ENCODE measurements at regions not wholly inside any gene's neighbourhood (a gene's known extent, or its start where the extent isn't known, plus 50 kb on each side); places are given as distances from the start of the nearest gene placed in this dataset.

GRCh38 chr17:77687921-77688320, 270.6 kb upstream of the TNRC6C start:
- H3K27me3 ChIP-seq (replicated peaks in 2 of 5; ENCODE audit: control insufficient read depth in 4 of 5, insufficient read depth in 5 of 5, low read length in 4 of 5), result peaks cover 0 to 7% (median 0%) of the 10 kb centered on the region in 5 experiments
- no peak overlapping the region for H3K27ac ChIP-seq (ENCODE audit: insufficient read depth in 1 of 2, low read depth in 1 of 2, low read length in 2 of 2, poor library complexity in 1 of 2, severe bottlenecking in 2 of 2)
- CTCF ChIA-PET, result no interaction called here
- 99% methylated on average over 16 of the region's 16 CpGs for WGBS (ENCODE audit: insufficient coverage)
- POLR2A ChIA-PET, result no interaction called here
- H3K4me3 ChIP-seq (ENCODE audit: control insufficient read depth in 1 of 7, extremely low read depth in 1 of 7, insufficient read depth in 4 of 7, low read depth in 2 of 7, low read length in 6 of 7), result no peak overlapping the region
- H3K4me1 ChIP-seq (ENCODE audit: control extremely low read depth in 1 of 4, control insufficient read depth in 4 of 4, insufficient read depth in 4 of 4, low read length in 3 of 4), result peaks cover 0 to 31% (median 23%) of the 10 kb centered on the region in 4 experiments
- DNase-seq, result no peak
- H3K9me3 ChIP-seq (ENCODE audit: control extremely low read depth in 1 of 5, control insufficient read depth in 4 of 5, insufficient read depth in 2 of 5, low read depth in 1 of 5, low read length in 4 of 5), result no peaks in the 10 kb centered on the region
- H3K36me3 ChIP-seq (ENCODE audit: control insufficient read depth in 4 of 4, insufficient read depth in 4 of 4, low read length in 3 of 4), result no peaks in the 10 kb centered on the region

GRCh38 chr17:77688369-77688768, 270.1 kb upstream of the TNRC6C start:
- H3K9me3 ChIP-seq (ENCODE audit: control extremely low read depth in 1 of 5, control insufficient read depth in 4 of 5, insufficient read depth in 2 of 5, low read depth in 1 of 5, low read length in 4 of 5), result no peaks in the 10 kb centered on the region
- H3K27ac ChIP-seq (ENCODE audit: insufficient read depth in 1 of 2, low read depth in 1 of 2, low read length in 2 of 2, poor library complexity in 1 of 2, severe bottlenecking in 2 of 2), result no peak overlapping the region
- H3K4me1 ChIP-seq (ENCODE audit: control extremely low read depth in 1 of 4, control insufficient read depth in 4 of 4, insufficient read depth in 4 of 4, low read length in 3 of 4), result peaks cover 0 to 31% (median 23%) of the 10 kb centered on the region in 4 experiments
- H3K36me3 ChIP-seq (ENCODE audit: control insufficient read depth in 4 of 4, insufficient read depth in 4 of 4, low read length in 3 of 4), result no peaks in the 10 kb centered on the region
- ChIA-PET CTCF (interaction anchor here (0.7 kb wide), 1 partner anchor 149 kb away, joined by 3 read pairs; no protein-coding TSS in a partner anchor), POLR2A (no interaction called here)
- H3K27me3 ChIP-seq (replicated peaks in 2 of 5; ENCODE audit: control insufficient read depth in 4 of 5, insufficient read depth in 5 of 5, low read length in 4 of 5), result peaks cover 0 to 7% (median 0%) of the 10 kb centered on the region in 5 experiments
- no CpG with 5 or more reads among the region's 4 CpGs for WGBS (ENCODE audit: insufficient coverage)
- DNase-seq, result no peak
- no peak overlapping the region for H3K4me3 ChIP-seq (ENCODE audit: control insufficient read depth in 1 of 7, extremely low read depth in 1 of 7, insufficient read depth in 4 of 7, low read depth in 2 of 7, low read length in 6 of 7)

- H3K4me1 ChIP-seq (ENCODE audit: control extremely low read depth in 1 of 4, control insufficient read depth in 4 of 4, insufficient read depth in 4 of 4, low read length in 3 of 4), result peaks cover 0 to 23% (median 15%) of the 10 kb centered on the region in 4 experiments
- H3K36me3 ChIP-seq (ENCODE audit: control insufficient read depth in 4 of 4, insufficient read depth in 4 of 4, low read length in 3 of 4), result no peaks in the 10 kb centered on the region
- 45% methylated on average over 19 of the region's 24 CpGs for WGBS (ENCODE audit: insufficient coverage)
- H3K9me3 ChIP-seq (ENCODE audit: control extremely low read depth in 1 of 5, control insufficient read depth in 4 of 5, insufficient read depth in 2 of 5, low read depth in 1 of 5, low read length in 4 of 5), result no peaks in the 10 kb centered on the region
- POLR2A ChIA-PET, result interaction anchor here (0.7 kb wide), 1 partner anchor 268 kb away, joined by 3 read pairs; the partner anchor contains the start of gene TNRC6C
- DNase-seq, result peak in 2 of 3 donors; percentile 44 to 48
- CTCF ChIA-PET, result interaction anchor here (1.0 kb wide), 2 partner anchors 22 to 138 kb away, joined by 3 read pairs; no protein-coding TSS in a partner anchor
- H3K27me3 ChIP-seq (replicated peaks in 2 of 5; ENCODE audit: control insufficient read depth in 4 of 5, insufficient read depth in 5 of 5, low read length in 4 of 5), result peaks cover 0 to 17% (median 0%) of the 10 kb centered on the region in 5 experiments
- no peak overlapping the region for H3K27ac ChIP-seq (ENCODE audit: insufficient read depth in 1 of 2, low read depth in 1 of 2, low read length in 2 of 2, poor library complexity in 1 of 2, severe bottlenecking in 2 of 2)
- H3K4me3 ChIP-seq (ENCODE audit: control insufficient read depth in 1 of 7, extremely low read depth in 1 of 7, insufficient read depth in 4 of 7, low read depth in 2 of 7, low read length in 6 of 7), result peak overlapping the region in 3 of 7 experiments; percentile 14 to 36 (median 19)
Observed at GRCh38 chr17:77690271-77691161, 268.0 kb upstream of the TNRC6C start.

GRCh38 chr17:77691216-77692085, 267.1 kb upstream of the TNRC6C start:
- POLR2A ChIA-PET, result no interaction called here
- 94% methylated on average over 20 of the region's 21 CpGs for WGBS (ENCODE audit: insufficient coverage)
- peaks cover 0 to 20% (median 3%) of the 10 kb centered on the region in 5 experiments for H3K27me3 ChIP-seq (replicated peaks in 2 of 5; ENCODE audit: control insufficient read depth in 4 of 5, insufficient read depth in 5 of 5, low read length in 4 of 5)

GRCh38 chr17:77692571-77693161, 265.8 kb upstream of the TNRC6C start:
- CTCF ChIA-PET, result no interaction called here
- H3K4me3 ChIP-seq (ENCODE audit: control insufficient read depth in 1 of 7, extremely low read depth in 1 of 7, insufficient read depth in 4 of 7, low read depth in 2 of 7, low read length in 6 of 7), result no peak overlapping the region
- peaks cover 0 to 32% (median 6%) of the 10 kb centered on the region in 5 experiments for H3K27me3 ChIP-seq (replicated peaks in 2 of 5; ENCODE audit: control insufficient read depth in 4 of 5, insufficient read depth in 5 of 5, low read length in 4 of 5)
- POLR2A ChIA-PET, result interaction anchor here (0.6 kb wide), 1 partner anchor 114 kb away, joined by 3 read pairs; no protein-coding TSS in a partner anchor
- no peak for DNase-seq
- peaks cover 0 to 33% (median 20%) of the 10 kb centered on the region in 4 experiments for H3K4me1 ChIP-seq (ENCODE audit: control extremely low read depth in 1 of 4, control insufficient read depth in 4 of 4, insufficient read depth in 4 of 4, low read length in 3 of 4)
- no peaks in the 10 kb centered on the region for H3K9me3 ChIP-seq (ENCODE audit: control extremely low read depth in 1 of 5, control insufficient read depth in 4 of 5, insufficient read depth in 2 of 5, low read depth in 1 of 5, low read length in 4 of 5)
- H3K27ac ChIP-seq (ENCODE audit: insufficient read depth in 1 of 2, low read depth in 1 of 2, low read length in 2 of 2, poor library complexity in 1 of 2, severe bottlenecking in 2 of 2), result no peak overlapping the region
- no peaks in the 10 kb centered on the region for H3K36me3 ChIP-seq (ENCODE audit: control insufficient read depth in 4 of 4, insufficient read depth in 4 of 4, low read length in 3 of 4)
- WGBS (ENCODE audit: insufficient coverage), result 90% methylated on average over 10 of the region's 12 CpGs

More at GRCh38 chr17:77691216-77692085, 267.1 kb upstream of the TNRC6C start:
- Histone ChIP-seq H3K4me3 (ENCODE audit: control insufficient read depth in 1 of 7, extremely low read depth in 1 of 7, insufficient read depth in 4 of 7, low read depth in 2 of 7, low read length in 6 of 7) (peak overlapping the region in 1 of 7 experiments; percentile 14), H3K9me3 (ENCODE audit: control extremely low read depth in 1 of 5, control insufficient read depth in 4 of 5, insufficient read depth in 2 of 5, low read depth in 1 of 5, low read length in 4 of 5) (no peaks in the 10 kb centered on the region), H3K4me1 (ENCODE audit: control extremely low read depth in 1 of 4, control insufficient read depth in 4 of 4, insufficient read depth in 4 of 4, low read length in 3 of 4) (peaks cover 0 to 22% (median 15%) of the 10 kb centered on the region in 4 experiments), H3K27ac (ENCODE audit: insufficient read depth in 1 of 2, low read depth in 1 of 2, low read length in 2 of 2, poor library complexity in 1 of 2, severe bottlenecking in 2 of 2) (no peak overlapping the region), H3K36me3 (ENCODE audit: control insufficient read depth in 4 of 4, insufficient read depth in 4 of 4, low read length in 3 of 4) (no peaks in the 10 kb centered on the region)
- no peak for DNase-seq
- CTCF ChIA-PET, result interaction anchor here (1.0 kb wide), 1 partner anchor 23 kb away, joined by 3 read pairs; no protein-coding TSS in a partner anchor

GRCh38 chr17:77693301-77693700, 265.2 kb upstream of the TNRC6C start:
- DNase-seq, result no peak
- Histone ChIP-seq H3K36me3 (ENCODE audit: control insufficient read depth in 4 of 4, insufficient read depth in 4 of 4, low read length in 3 of 4) (no peaks in the 10 kb centered on the region), H3K27ac (ENCODE audit: insufficient read depth in 1 of 2, low read depth in 1 of 2, low read length in 2 of 2, poor library complexity in 1 of 2, severe bottlenecking in 2 of 2) (no peak overlapping the region), H3K4me3 (ENCODE audit: control insufficient read depth in 1 of 7, extremely low read depth in 1 of 7, insufficient read depth in 4 of 7, low read depth in 2 of 7, low read length in 6 of 7) (no peak overlapping the region), H3K9me3 (ENCODE audit: control extremely low read depth in 1 of 5, control insufficient read depth in 4 of 5, insufficient read depth in 2 of 5, low read depth in 1 of 5, low read length in 4 of 5) (no peaks in the 10 kb centered on the region), H3K27me3 (replicated peaks in 2 of 5; ENCODE audit: control insufficient read depth in 4 of 5, insufficient read depth in 5 of 5, low read length in 4 of 5) (peaks cover 0 to 36% (median 6%) of the 10 kb centered on the region in 5 experiments), H3K4me1 (ENCODE audit: control extremely low read depth in 1 of 4, control insufficient read depth in 4 of 4, insufficient read depth in 4 of 4, low read length in 3 of 4) (peaks cover 0 to 39% (median 25%) of the 10 kb centered on the region in 4 experiments)
- ChIA-PET POLR2A (no interaction called here), CTCF (no interaction called here)
- 85% methylated on average over 7 of the region's 9 CpGs for WGBS (ENCODE audit: insufficient coverage)
